SK-MEL-5 (cell line): ENCODE measurements at regions not wholly inside any gene's neighbourhood (a gene's known extent, or its start where the extent isn't known, plus 50 kb on each side); places are given as distances from the start of the nearest gene placed in this dataset.
"Not testable (repeated sequence)": the region's sequence is repeated elsewhere in the genome, so short reads cannot be mapped to it uniquely, and the experiment has no call there.

ENCODE experiments used
- DNase-seq: peaks from one replicate; pipeline ENCODE4 v3.0.0-alpha.2; 2016; ENCODE audit warnings: low read depth, low spot score
- in situ Hi-C: cut with HindIII; loops from 2 replicates; pipeline ENCODE4 v1.10.0; 2016; ENCODE audit warnings: low sequenced_read_pairs, high pct_unique_total_duplicates, low pct_unique_long_range_greater_than_20kb

DNA sequence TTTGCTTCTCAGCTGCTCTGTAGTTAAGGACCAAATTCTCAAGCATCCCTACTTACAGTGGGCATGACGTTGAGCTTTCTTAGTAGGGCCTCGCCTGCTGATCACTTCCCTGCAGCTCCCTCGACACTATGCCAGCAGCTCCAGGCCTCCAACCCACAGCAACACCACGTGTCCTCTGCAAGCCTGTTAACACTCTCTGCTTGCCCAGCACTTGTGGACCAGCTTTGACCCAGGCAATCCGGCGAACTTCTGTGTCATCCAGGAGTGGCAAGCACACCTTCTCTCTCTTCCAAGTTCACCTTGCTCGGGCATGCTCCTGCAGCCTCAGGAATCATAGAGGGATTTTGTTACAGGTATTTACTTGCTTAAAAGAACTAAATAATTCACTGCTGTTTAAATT is 138.6 kb upstream of the FHL2 start:
- no peak for DNase-seq
- in situ Hi-C loops, result no loop called here

DNA sequence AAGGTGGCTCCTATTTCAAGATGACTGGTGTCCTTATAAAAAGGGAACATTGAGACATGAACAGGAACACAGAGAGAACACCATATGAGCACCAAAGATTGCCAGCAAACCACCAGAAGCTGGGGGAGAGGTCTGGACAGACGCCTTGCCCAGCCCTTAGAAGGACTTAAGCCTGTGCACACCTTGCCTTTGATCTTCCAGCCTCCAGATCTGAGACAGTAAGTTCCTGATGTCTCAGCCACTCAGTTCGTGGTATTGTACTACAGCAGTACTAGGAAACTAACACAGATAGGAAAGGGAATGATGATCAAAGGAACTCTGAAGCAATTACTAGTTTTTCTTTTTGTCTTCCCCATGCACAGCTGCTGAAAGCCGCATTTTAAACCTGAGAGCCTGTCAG is 137.3 kb upstream of the FHL2 start:
- DNase-seq, result no peak
- in situ Hi-C loops, result no loop called here

GRCh38 chr2:105529258-105529657 is 130.4 kb upstream of the FHL2 start:
- in situ Hi-C loops, result not testable (repeated sequence)

DNA sequence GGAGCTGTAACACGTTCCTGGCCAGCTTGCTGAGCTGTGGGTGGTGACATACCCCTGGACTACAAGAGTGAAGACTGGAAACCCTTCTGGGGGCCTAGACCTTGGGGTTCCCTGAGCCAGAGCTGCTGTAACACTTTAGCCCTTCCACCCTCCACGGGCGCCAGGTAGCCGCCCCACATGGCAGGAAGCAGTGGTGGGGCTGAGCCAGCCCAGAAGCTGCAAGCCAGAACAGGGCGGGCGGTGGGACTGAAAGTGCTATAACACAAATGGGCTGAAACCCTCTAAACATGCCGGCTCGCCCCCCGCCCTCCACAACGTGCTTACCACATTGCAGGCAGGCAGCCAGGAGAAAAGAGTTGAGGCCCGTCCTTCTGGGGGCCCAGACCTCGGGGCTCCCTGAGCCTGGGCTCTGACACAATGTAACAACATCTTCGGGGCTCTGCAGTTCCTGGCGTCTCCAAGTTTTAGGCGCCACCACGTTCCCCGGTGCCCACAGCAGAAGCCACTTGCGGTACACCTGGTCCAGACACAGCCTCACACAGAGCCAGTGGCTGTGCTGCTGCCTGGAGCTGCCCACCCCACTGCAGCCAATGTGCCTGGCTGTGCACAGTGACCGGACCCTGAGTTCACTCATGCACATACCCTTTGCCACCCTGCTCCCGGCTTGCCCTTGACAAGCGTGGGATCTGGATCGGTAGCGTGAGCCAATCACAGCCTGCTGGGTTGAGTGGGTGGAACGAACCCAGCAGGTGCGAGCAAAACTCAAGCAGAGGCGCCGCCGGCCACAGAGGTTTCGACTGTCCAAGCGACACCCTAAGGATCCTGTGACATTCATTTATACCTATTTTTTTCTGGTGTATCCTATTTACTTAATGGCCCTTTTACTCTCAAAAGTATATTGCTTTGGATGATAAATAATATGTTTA is 127.4 kb upstream of the FHL2 start:
- in situ Hi-C loops, result no loop called here
- DNase-seq, result no peak

More at GRCh38 chr2:105529258-105529657, 130.4 kb upstream of the FHL2 start:
- not testable (repeated sequence) for DNase-seq

DNA sequence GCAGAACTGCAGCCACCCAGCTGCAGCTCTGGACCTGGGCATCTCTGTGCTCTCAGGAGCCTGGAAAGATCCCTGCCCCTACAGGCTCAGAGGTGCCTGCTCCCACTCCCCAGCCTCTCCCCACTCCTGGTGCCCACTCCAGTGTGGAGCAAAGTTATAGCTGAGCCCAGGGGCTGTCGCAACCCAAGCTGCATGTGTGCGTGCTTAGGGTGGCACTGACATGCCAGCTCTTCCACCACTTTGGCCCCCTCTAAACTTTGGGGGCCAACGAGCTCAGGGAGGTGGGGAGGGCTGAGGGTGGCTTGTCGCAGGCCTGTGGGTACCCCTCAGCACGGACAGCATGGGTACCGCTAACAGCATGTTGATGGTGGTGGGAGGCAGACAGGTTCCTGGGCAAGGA is 126.3 kb upstream of the FHL2 start:
- no peak for DNase-seq
- in situ Hi-C loops, result no loop called here

DNA sequence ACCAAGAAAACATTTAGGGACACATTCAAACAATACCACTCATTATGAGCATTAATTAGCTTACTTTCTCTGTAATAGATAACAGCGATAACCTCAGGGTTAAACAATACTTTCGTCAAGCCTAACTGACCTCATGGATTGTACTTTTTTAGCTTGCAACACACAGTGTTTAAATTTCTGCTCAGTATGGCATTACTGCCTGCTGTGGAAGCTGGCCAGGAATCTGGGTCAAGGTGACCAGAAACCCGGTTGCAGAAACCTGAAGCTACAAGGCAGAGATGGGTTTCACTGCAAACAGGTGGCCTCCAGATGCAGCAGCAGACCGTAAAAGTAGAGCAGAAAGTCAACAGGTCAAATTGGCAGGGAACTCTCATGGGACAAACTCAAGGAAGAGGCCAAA is 123.8 kb upstream of the FHL2 start:
- in situ Hi-C loops, result no loop called here

DNA sequence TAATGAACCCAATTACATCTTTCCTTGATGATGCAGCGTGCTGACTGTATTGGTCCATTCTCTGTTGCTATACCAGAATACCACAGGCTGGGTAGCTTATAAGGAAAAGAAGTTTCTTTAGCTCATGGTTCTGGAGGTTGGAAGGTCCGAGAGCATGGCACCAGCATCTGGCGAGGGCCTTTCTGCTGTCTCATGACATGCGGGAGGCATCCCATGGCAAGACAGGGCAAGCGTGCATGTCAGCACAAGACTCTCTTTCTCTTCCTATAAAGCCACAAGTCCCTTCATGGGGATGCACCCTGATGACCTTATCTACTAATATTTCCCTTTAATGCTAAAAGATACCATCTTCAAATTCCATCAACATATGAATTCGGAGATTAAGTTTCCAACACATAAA is 122.8 kb upstream of the FHL2 start:
- no peak for DNase-seq
- in situ Hi-C loops, result no loop called here

More for the DNA sequence above, 123.8 kb upstream of the FHL2 start:
- DNase-seq, result no peak

GRCh38 chr2:105521176-105521575 is 122.3 kb upstream of the FHL2 start:
- in situ Hi-C loops, result no loop called here
- DNase-seq, result peak; percentile 42

DNA sequence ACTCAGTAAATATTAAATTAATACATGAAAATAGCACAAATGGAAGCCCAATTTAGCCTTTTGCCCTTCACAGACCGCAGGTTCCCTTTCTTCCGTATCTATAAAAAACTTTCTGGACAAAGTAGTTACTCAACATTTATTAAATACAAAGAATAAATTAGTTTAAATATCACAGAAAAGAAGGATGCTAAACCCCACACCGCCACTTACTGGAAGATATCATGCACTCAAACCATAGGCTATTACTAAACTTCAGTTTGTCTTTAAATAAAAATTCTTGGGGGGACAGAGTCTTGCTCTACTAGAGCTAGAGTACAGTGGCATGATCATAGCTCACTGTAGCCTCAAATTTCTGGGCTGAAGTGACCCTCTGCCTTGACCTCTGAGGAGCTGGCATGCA is 120.7 kb upstream of the FHL2 start:
- DNase-seq, result no peak
- in situ Hi-C loops, result no loop called here

DNA sequence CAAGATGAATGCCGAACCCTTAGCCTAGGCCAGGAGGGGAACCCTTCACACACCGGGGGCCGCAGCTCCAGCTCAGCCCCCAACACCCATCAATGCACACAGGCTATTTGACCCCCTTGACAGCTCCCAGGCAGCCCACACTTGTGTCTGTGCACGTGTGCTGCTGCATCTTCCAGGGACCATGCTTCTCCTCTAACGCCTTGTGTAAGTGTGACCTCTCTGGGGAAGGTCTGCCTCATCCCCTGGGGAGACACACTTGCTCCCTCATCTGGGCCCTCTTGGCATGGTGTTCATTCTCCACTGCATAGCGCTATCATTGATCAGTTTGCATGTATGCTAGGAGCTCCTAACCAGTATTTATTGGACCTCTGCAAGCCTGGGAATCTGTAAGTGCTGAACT is 120.0 kb upstream of the FHL2 start:
- in situ Hi-C loops, result no loop called here
- peak; percentile 13 for DNase-seq

- in situ Hi-C loops, result no loop called here
- no peak for DNase-seq
Observed at GRCh38 chr2:105517814-105518705, 119.2 kb upstream of the FHL2 start.

- in situ Hi-C loops, result no loop called here
- no peak for DNase-seq
Observed at GRCh38 chr2:105515581-105516415, 116.9 kb upstream of the FHL2 start.

- in situ Hi-C loops, result no loop called here
- no peak for DNase-seq
Observed at GRCh38 chr2:105514576-105514975, 115.7 kb upstream of the FHL2 start.

GRCh38 chr2:105510761-105511528 is 112.1 kb upstream of the FHL2 start:
- in situ Hi-C loops, result no loop called here
- DNase-seq, result peak; percentile 34

DNA sequence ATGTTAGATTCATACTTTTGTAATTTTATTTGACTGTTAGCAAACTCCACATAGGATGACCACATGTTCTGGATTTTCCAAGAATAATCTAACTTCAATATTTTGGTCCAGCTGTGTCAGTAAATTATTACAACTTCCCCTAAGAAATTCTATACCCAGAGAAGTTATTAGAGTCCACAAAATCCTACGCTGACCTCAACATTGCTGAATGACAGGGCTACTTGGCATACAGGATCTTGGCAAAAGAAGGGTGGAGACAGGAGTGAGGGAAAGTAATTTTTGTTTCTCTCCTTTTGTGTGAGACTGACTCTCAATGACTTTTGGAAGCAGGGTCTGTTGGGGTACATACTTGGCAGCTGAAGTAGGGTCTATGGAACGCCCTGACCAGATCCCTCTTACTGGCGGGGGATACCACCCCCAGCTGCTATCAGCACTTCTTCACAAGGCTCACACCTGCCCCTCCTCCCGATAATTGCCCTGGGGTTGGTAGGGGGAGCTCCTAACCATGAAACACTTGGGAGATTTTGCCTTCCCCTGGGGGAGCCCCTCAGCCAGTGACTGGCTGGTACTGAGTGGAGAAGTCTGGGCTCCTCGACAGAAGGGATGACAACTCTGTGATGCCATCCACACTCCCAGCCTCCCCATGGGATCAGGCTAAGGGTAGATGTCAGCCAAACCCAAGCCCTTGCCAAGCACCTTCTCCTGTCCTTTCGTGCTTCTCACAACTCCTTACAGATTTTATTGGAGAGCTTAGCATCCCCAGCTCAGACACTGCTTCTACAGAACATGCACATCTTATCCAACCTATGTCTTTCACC is 110.6 kb upstream of the FHL2 start:
- in situ Hi-C loops, result no loop called here
- DNase-seq, result no peak

- in situ Hi-C loops, DNase-seq: not testable (repeated sequence)
Observed at GRCh38 chr2:105506860-105507259, 108.0 kb upstream of the FHL2 start.
